ENCODE measurements at regions not wholly inside any gene's neighbourhood (a gene's known extent, or its start where the extent isn't known, plus 50 kb on each side); places are given as distances from the start of the nearest gene placed in this dataset.
"Not testable (repeated sequence)": the region's sequence is repeated elsewhere in the genome, so short reads cannot be mapped to it uniquely, and the experiment has no call there.

DNA sequence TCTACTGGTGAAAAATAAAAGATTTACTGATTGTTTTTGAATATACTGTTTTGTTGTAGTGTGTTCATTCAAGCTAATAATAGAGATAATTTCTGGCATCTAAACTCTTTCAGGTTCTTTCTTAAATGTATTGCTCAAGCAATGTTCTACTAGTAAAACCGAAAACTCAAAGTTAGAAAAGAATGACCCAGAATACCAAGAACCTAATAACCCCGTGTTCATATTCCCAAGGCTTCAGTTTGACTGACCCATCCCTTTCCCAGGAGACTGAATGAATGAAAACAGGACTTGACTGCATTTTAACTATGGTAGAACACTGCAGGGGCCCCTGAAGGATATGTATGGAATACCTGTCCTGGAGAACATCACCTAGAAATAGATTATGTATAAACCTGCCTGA is 375.3 kb downstream of the MAFB start:
- no peak for DNase-seq

- no peak for DNase-seq
Observed at GRCh38 chr20:40309731-40310130, 379.3 kb downstream of the MAFB start.

DNA sequence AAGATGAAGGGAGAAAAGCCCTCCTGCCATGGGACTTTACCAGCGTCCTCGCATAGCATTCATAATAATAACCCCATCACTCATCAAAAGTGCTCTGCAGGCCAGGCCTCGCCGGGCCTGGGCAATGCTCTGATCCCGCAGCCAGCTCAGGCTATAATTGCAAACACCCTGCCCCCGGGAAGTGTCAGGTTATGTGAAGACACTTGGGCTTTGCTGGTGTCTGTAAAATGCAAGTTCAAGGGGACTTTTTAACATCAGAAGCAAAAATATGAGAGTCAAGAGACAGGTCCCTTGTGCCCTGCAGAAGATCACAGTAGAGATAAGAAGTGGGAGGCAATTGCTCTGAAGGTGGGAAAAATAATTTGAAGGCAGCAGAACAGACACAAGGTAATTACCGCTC is 381.0 kb downstream of the MAFB start:
- no peak for DNase-seq

- DNase-seq = no peak
Observed at GRCh38 chr20:40307268-40307667, 381.8 kb downstream of the MAFB start.

DNA sequence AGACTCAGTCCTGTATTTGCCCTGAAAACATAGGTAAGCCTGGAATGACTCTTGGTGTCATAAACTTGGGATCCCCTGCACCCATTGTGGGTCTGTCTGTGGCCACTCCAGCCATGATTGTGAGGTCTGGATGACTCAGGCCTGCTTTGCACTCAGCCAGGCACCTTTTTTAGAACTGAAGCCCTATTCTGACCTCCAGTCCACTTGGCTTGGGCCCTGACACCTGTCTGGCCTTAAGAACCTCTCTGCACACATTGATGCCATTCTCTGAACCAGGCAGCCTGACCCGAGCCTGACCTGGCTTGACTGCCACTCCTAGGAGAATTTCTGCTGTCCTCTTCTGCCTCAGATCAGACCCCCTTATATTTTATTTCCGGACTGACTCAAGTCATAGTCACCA is 383.7 kb downstream of the MAFB start:
- no peak for DNase-seq

DNA sequence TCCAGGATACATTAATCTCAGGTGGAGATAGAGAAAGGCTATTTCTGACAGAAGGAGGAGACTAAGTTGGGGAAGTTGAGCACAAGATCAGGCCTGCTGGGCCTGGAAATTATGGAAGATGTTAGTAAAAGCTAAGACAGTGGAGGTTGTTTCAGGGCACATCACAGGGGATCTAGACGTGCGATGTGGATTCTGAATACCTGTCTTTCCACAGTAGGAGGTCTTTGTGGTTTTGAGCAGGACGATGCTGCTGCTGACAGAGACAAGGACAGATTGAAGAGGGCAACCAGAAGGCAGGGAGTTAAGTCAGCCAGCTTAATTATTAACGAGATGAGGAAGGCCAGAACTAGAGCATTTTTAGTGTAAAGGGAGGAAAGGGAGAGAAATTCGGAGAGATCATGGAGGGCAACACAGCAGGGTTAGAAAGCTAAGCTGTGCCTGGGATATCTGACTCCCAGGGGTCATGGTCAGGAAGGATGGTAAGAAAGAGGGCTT is 384.9 kb downstream of the MAFB start:
- DNase-seq = no peak

GRCh38 chr20:40294747-40295146 is 394.3 kb downstream of the MAFB start:
- no peak for DNase-seq

- DNase-seq = no peak
Observed at GRCh38 chr20:40294175-40294574, 394.9 kb downstream of the MAFB start.

DNA sequence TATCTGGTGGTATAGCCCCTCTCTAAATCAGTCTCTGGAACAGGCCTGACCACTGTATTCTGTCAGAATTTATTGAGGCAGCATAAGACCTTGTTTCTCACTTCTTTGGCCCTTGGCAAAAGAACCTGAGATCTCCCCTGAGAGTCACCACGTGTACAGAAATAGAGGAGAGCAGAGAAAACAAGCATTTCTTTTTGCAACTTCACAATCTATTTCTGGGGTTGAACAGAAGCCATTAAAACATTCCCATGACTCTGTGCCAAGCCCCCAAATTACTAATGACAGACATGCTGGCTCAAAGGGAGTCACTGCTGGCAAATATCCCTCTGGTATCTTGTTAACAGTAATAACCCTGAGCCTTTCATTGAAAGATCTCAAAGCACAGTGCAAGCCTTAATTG is 395.3 kb downstream of the MAFB start:
- DNase-seq = no peak

DNA sequence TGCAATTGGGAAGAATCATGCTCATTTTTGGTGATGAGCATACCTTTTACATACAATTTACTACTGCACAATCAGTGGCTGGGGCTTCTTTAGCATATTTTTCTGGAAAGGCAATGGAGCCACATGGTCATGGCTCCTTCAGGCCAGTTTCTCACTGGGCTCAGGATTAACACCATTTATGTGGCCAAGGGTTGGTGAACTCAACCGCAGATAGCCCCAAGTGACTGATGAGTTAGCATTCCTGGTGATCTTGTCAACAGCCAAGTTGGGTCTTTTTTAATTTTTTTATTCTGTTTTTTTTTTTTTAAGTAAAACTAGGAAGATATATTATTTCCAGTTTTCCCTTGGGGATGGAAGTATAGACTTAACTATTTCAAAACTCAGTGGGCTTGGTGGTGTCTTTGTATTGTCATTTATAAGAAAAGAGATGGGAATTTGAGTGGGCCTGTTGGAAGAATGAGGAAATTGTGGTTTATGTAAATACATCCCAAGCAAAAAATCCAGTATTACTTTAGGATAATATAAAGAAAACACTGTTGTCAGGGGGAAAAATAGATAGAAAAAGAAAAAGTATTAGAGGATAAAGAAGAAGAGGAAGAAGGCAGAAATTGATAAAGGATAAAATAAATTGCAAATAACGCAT is 397.4 kb downstream of the MAFB start:
- DNase-seq = no peak

DNA sequence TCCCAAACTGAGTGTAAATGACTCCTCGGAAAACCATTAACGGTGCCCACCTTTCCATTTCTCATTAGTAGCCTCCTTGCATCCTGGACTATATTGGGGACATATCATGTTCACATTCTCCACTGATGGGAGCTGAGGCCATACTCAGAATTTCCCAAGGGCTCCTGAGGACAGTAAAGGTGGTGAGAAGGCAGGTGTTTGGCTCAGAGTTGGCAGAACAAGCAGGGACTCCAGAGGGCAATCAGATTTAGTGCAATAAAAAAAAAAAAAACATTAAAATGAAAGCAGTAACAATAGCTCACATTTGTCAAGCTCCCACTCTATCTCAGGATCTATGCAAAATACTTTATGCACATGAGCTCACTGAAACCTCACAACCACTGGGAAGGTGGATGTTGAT is 401.4 kb downstream of the MAFB start:
- DNase-seq = no peak

- no peak for DNase-seq
Observed at GRCh38 chr20:40286975-40287531, 402.0 kb downstream of the MAFB start.

DNA sequence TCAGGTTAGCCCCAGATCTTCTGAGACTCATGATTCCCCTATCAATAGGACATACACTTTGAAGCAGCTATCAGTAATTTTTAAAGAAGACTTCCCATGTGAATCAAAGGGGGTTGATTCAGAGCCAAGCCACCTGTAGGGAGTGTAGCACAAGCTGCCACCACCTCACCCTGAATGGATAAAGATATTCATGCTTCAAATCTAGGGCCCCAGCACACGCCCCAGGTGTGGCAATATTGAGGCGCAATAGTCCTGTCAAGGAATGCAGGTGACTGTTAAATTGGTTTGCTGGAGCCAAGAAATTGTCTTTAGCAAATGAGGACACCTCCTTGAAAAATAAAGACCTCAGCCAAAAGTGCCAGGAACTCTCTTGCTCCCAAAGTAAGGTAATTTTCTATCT is 404.4 kb downstream of the MAFB start:
- no peak for DNase-seq

DNA sequence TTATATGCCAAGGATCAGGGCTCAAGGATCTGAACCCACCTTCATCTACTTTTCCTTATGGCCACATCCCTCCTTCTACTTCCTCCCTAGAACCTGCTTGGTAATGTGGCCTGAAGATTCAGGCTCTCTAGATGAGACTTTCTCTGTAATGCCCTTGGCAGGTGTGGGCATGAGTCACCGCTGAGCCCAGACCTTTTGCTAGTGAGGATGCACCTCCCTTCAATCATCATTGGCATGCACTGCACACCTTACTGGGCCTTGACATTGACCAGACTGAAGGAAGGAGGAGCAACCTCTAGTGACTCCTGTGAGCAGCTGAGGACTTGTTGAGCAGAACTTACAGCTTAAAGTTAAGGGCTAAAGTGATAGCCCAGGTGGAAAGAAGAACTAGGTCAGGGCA is 405.3 kb downstream of the MAFB start:
- DNase-seq = no peak

DNA sequence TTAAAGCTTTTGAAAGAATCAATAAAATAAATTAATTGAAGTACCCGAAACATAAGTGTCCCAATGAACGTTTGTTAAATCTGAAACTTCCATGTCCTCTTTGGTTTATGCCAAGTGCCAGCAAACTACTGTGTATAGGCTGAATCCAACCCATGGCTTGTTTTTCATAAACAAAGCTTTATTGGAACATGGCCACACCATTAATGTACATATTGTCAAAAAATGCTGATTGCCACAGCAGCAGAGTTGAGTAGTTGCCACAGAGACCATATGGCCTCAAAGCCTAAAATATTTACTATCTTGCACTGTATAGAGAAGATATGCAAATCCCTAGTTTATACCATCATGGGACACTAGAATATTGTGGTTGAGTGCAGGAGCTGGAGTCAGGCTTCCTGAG is 406.1 kb downstream of the MAFB start:
- DNase-seq = no peak

GRCh38 chr20:40282541-40282940 is 406.5 kb downstream of the MAFB start:
- DNase-seq = no peak

GRCh38 chr20:40280616-40281015 is 408.4 kb downstream of the MAFB start:
- DNase-seq = no peak

GRCh38 chr20:40279390-40279789 is 409.6 kb downstream of the MAFB start:
- DNase-seq = no peak

- DNase-seq = no peak
Observed at GRCh38 chr20:40278673-40279072, 410.4 kb downstream of the MAFB start.

GRCh38 chr20:40276301-40276700 is 412.7 kb downstream of the MAFB start:
- no peak for DNase-seq

GRCh38 chr20:40275738-40276137 is 413.3 kb downstream of the MAFB start:
- DNase-seq = no peak

DNA sequence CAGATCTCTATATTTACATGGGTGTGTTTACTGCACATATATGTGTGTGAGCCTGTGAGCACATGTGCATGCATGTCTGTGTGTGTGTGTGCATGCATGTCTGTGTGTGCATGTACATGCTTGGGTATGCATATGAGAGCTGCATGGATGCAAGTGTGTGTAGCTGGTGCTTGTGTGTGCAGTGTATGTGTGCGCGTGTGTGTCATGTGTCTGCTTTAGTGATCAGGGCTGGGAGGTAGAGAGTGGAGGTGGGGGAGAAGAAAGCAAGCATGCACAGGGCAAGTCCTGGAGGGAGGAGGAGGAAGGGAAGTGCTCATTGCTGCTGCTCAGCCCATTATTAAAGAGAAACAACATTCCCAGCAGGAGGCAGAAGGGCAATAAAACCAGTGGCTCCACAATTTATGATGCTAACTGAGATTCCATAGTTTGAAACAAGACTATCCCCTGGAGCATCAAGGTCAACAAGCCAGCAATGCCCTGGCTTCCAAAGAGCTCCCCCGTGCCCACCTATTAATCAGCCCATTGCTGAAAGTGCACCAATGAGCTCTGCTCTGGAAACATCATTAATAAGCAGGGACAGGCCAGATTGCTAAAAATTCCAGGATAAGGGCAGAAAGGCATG is 414.0 kb downstream of the MAFB start:
- DNase-seq = no peak

GRCh38 chr20:40269274-40269673 is 419.8 kb downstream of the MAFB start:
- DNase-seq = not testable (repeated sequence)

DNA sequence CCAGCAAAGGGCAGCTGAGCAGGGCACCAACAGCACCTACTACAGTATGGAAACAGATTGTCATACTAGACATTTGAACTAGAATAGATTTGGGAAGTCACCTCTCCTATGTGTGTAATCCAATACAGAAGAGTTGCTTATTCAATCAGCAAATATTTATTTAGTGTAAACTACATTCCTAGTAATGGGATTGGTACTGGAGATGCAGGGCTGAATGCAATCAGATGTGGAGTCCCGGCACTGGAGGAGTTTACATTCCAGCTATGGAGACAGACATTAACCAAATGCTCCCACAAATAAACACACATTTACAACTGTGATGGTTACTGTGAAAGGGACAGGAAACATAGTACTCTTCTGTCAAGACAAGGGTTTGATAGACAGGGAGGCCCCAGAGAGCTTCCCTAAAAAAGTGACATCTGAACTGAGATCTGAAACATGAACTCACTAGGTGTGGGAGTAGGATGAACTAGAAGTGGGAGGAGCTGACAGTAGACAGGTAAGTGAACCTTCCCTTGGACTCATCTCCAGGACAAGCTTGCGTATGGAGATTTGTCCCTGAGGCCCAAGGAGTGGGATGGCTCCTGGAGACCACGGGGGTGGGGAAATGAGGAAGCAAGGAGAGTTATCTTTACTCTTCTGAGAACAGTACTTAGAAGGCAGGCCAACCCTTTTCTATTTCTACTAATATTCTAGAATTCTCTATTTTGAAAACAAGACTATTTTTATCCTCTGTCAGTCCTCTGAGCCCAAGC is 420.5 kb downstream of the MAFB start:
- DNase-seq = no peak
